GM23338 (cell line): ENCODE measurements at regions not wholly inside any gene's neighbourhood (a gene's known extent, or its start where the extent isn't known, plus 50 kb on each side); places are given as distances from the start of the nearest gene placed in this dataset.

Experiments used
- CREB1 ChIP-seq: fragments of 250-450 bp; sonication (Bioruptor Pico); IDR thresholded peaks from 2 replicates; pipeline ENCODE4 v1.5.0; 2020; ENCODE audit warnings: low read depth, mild to moderate bottlenecking, moderate library complexity
- CTCF ChIP-seq, 2 experiments: fragments of 200-600 bp in 1 of 2; sonication (generic) in 1 of 2; conservative IDR thresholded peaks; 2 replicates each; pipeline versions ENCODE4 v1.5.1 to v1.6.1; 2016 to 2017; ENCODE audit warnings: antibody characterized with exemption in 2 of 2, low read depth in 2 of 2, mild to moderate bottlenecking in 2 of 2, moderate library complexity in 1 of 2
- ETS1 ChIP-seq: IDR thresholded peaks from 2 replicates; pipeline ENCODE4 v1.6.1; 2016; ENCODE audit warnings: antibody characterized with exemption
- EZH2 ChIP-seq: fragments of 200-600 bp; sonication (generic); IDR thresholded peaks from one replicate; pipeline ENCODE4 v1.8.0; 2017; ENCODE audit warnings: antibody characterized with exemption, mild to moderate bottlenecking, low read depth; ENCODE audit not compliant: unreplicated experiment
- EZH2phosphoT487 ChIP-seq: fragments of 200-600 bp; sonication (generic); IDR thresholded peaks from one replicate; pipeline ENCODE4 v1.8.1; 2018; ENCODE audit warnings: antibody characterized with exemption; ENCODE audit not compliant: unreplicated experiment
- JUNB ChIP-seq: IDR thresholded peaks from one replicate; pipeline ENCODE4 v1.6.1; 2016; ENCODE audit warnings: antibody characterized with exemption; ENCODE audit not compliant: unreplicated experiment
- POLR2AphosphoS5 ChIP-seq: IDR thresholded peaks from 2 replicates; pipeline ENCODE4 v1.6.1; 2016; ENCODE audit warnings: antibody characterized with exemption, low read depth
- REST ChIP-seq: IDR thresholded peaks from one replicate; pipeline ENCODE4 v1.6.1; 2018; ENCODE audit warnings: antibody characterized with exemption; ENCODE audit not compliant: unreplicated experiment
- ZNF331 ChIP-seq: fragments of 250-450 bp; sonication (Bioruptor Pico); IDR thresholded peaks from 2 replicates; pipeline ENCODE4 v1.5.0; 2020; ENCODE audit warnings: low read depth, mild to moderate bottlenecking, moderate library complexity

- TF ChIP-seq CTCF (conservative IDR thresholded peaks at IDR 0.05; ENCODE audit: low read depth in 2 of 2) (no peak), EZH2 (no peak), CREB1 (CRISPR knock-in tag) (no peak), POLR2AphosphoS5 (no peak), JUNB (no peak), REST (no peak), ETS1 (no peak), EZH2phosphoT487 (no peak), ZNF331 (CRISPR knock-in tag) (no peak)
Observed at GRCh38 chr16:85359147-85359822, 247.0 kb upstream of the CIBAR2 start.
